ENCODE measurements at regions not wholly inside any gene's neighbourhood (a gene's known extent, or its start where the extent isn't known, plus 50 kb on each side); places are given as distances from the start of the nearest gene placed in this dataset.

GRCh38 chr20:63059684-63060056 is 52.9 kb upstream of the BHLHE23 start:
- no peak for TF ChIP-seq ZFX (IDR thresholded peaks at IDR 0.05; ENCODE audit: borderline replicate concordance)
- TF ChIP-seq, protein P1, sequence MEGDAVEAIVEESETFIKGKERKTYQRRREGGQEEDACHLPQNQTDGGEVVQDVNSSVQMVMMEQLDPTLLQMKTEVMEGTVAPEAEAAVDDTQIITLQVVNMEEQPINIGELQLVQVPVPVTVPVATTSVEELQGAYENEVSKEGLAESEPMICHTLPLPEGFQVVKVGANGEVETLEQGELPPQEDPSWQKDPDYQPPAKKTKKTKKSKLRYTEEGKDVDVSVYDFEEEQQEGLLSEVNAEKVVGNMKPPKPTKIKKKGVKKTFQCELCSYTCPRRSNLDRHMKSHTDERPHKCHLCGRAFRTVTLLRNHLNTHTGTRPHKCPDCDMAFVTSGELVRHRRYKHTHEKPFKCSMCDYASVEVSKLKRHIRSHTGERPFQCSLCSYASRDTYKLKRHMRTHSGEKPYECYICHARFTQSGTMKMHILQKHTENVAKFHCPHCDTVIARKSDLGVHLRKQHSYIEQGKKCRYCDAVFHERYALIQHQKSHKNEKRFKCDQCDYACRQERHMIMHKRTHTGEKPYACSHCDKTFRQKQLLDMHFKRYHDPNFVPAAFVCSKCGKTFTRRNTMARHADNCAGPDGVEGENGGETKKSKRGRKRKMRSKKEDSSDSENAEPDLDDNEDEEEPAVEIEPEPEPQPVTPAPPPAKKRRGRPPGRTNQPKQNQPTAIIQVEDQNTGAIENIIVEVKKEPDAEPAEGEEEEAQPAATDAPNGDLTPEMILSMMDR (IDR thresholded peaks at IDR 0.05) = no peak
- H3K27ac ChIP-seq = no peak overlapping the region

- TF ChIP-seq, protein P1 (IDR thresholded peaks at IDR 0.05) = no peak
- no peak for TF ChIP-seq ZFX (IDR thresholded peaks at IDR 0.05; ENCODE audit: borderline replicate concordance)
- H3K27ac ChIP-seq = no peak overlapping the region
These were observed 52.1 kb upstream of the BHLHE23 start for GRCh38 chr20:63058696-63059335.

DNA sequence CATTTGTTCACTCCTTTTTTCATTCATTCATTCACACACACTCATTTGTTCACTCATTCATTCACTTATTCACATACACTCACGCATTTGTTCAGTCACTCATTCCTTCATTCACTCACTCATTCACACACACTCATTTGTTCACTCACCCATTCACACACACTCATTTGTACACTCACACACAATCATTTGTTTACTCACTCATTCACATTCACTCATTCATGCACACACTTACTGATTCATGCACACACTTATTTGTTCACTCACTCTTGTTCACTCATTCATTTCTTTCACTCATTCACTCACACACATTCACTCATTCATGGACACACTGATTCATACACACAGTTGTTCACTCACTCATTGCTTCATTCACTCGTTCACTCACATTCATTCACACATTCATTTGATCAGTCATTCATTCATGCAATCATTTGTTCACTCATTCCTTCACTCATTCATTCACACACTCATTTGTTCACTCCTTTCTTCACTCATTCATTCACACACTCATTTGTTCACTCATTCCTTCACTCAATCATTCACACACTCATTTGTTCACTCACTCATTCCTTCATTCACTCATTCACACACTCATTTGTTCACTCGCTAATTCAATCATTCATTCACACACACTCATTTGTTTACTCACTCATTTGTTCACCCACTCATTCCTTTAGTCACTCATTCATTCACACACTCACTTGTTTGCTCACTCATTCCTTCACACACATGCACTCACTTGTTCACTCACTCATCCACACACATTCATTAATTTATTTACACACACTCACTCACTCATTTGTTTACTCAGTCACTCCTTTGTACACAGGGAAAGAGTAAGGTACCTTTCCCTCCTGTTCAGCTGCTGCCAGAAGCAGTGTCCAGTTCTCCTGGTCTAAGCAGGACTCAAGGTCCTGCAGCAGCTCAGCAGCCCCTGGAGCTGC is 50.7 kb upstream of the BHLHE23 start:
- TF ChIP-seq ZFX (IDR thresholded peaks at IDR 0.05; ENCODE audit: borderline replicate concordance) = no peak
- TF ChIP-seq, protein P1 (IDR thresholded peaks at IDR 0.05) = no peak
- H3K27ac ChIP-seq = no peak overlapping the region

DNA sequence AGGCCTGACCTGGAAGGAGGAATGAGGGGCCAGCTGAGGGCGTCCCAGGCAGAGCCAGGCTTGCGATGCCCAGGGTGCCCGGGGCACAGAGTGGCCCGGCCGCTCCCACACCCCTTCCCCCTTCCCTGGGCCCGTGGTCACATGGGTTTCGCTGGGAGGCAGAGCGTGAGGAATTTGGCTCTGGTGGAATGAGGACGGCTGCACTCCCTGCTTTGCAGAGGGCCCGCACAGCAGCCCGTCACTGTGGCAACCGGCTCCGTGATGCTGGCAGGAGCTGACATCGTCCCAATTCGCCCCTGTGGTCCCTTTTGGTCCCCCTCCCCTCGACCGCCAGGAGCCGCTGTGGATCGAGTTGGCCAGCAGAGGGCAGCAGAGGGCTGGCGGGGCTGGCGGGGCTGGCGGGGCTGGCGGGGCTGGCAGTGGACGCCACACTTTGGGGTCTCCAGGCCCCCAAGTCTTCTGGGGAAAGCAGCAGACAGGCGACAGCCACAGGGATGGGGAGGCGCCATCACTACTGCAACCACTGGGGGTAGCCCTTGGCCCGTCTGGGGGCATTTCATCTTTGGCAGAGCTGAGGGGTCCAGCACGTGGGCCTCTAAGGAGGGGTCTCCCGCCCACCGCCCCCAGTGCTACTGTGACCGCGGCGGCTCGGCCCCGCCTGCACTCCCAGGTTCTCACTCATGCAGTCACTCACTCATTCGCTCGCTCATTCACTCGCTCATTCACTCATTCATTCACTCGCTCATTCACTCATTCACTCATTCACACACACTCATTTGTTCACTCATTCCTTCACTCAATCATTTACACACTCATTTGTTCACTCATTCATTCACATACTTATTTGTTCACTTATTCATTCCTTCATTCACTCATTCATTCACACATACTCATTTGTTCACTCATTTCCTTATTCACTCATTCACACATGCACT is 49.7 kb upstream of the BHLHE23 start:
- TF ChIP-seq, protein P1 (IDR thresholded peaks at IDR 0.05) = peak; percentile 95
- TF ChIP-seq ZFX (IDR thresholded peaks at IDR 0.05; ENCODE audit: borderline replicate concordance) = no peak
- H3K27ac ChIP-seq = no peak overlapping the region

All from 22Rv1 (cell line).